Astrocyte (in vitro differentiated cells and primary cell): ENCODE measurements at regions not wholly inside any gene's neighbourhood (a gene's known extent, or its start where the extent isn't known, plus 50 kb on each side); places are given as distances from the start of the nearest gene placed in this dataset.

Source experiments
- EZH2 ChIP-seq: IDR thresholded peaks from 2 replicates; pipeline ENCODE4 v1.6.1; 2012; ENCODE audit warnings: mild to moderate bottlenecking, low read length, inconsistent platforms; ENCODE audit not compliant: insufficient read depth
- TF ChIP-seq, protein P1 (sequence below): IDR thresholded peaks from 2 replicates; pipeline ENCODE4 v1.5.1; 2011; ENCODE audit warnings: low read depth, mild to moderate bottlenecking, inconsistent platforms, low read length, moderate library complexity; ENCODE audit not compliant: insufficient read depth

DNA sequence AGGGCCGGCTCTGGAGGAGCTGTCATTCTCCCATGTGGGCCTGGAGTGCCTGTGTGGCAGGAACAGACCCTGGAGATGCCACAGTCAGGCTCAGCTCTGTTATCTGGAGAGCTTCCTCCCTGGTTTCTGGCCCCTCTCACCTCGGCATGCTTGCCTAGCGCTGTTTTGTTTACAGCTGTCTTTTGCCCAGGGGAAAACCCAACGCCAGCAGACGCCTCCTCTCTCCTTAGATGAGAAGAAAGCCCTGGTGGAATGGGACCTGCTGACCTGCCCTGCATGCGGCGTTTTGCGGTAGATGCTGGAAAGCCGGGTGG, 104.9 kb downstream of the CRYAA start:
- TF ChIP-seq EZH2 = no peak
- TF ChIP-seq, protein P1, sequence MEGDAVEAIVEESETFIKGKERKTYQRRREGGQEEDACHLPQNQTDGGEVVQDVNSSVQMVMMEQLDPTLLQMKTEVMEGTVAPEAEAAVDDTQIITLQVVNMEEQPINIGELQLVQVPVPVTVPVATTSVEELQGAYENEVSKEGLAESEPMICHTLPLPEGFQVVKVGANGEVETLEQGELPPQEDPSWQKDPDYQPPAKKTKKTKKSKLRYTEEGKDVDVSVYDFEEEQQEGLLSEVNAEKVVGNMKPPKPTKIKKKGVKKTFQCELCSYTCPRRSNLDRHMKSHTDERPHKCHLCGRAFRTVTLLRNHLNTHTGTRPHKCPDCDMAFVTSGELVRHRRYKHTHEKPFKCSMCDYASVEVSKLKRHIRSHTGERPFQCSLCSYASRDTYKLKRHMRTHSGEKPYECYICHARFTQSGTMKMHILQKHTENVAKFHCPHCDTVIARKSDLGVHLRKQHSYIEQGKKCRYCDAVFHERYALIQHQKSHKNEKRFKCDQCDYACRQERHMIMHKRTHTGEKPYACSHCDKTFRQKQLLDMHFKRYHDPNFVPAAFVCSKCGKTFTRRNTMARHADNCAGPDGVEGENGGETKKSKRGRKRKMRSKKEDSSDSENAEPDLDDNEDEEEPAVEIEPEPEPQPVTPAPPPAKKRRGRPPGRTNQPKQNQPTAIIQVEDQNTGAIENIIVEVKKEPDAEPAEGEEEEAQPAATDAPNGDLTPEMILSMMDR = no peak
